ENCODE measurements at regions not wholly inside any gene's neighbourhood (a gene's known extent, or its start where the extent isn't known, plus 50 kb on each side); places are given as distances from the start of the nearest gene placed in this dataset.
"Not testable (repeated sequence)": the region's sequence is repeated elsewhere in the genome, so short reads cannot be mapped to it uniquely, and the experiment has no call there.

DNA sequence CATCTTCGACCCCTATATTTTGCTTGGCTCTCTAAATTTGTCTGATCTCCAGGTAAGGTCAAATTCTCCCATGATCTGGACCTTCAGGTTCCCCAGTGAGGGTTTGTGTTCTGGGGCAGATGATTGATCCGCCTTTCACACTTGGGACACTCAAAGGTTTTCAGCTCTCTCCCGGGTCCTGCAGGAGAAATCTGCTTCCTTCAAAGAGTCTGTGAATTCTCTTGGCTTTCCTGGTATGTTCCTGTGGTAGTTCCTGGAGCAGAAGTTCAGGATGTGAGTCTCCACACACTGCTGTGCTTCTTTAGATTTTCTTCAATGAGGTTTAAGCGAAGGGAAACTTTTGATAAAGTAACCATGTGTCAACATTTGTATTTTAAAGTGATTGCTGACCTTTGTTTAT is 318.0 kb downstream of the TAF11L14 start:
- DNase-seq (ENCODE audit: extremely low spot score in 2 of 2): no peak
- Histone ChIP-seq H3K27ac (no peak overlapping the region), H3K9me3 (no peaks in the 10 kb centered on the region), H3K36me3 (no peaks in the 10 kb centered on the region), H3K4me1 (no peaks in the 10 kb centered on the region), H3K4me3 (no peak overlapping the region), H3K27me3 (no peaks in the 10 kb centered on the region)
- intact Hi-C loops (cut with DNase I): no loop called here
- no peak for TF ChIP-seq POLR2A (IDR thresholded peaks at IDR 0.05)
- no peak for TF ChIP-seq POLR2AphosphoS5 (IDR thresholded peaks at IDR 0.05; ENCODE audit: insufficient read depth in 1 of 2, low read depth in 1 of 2)
- TF ChIP-seq, protein P1, sequence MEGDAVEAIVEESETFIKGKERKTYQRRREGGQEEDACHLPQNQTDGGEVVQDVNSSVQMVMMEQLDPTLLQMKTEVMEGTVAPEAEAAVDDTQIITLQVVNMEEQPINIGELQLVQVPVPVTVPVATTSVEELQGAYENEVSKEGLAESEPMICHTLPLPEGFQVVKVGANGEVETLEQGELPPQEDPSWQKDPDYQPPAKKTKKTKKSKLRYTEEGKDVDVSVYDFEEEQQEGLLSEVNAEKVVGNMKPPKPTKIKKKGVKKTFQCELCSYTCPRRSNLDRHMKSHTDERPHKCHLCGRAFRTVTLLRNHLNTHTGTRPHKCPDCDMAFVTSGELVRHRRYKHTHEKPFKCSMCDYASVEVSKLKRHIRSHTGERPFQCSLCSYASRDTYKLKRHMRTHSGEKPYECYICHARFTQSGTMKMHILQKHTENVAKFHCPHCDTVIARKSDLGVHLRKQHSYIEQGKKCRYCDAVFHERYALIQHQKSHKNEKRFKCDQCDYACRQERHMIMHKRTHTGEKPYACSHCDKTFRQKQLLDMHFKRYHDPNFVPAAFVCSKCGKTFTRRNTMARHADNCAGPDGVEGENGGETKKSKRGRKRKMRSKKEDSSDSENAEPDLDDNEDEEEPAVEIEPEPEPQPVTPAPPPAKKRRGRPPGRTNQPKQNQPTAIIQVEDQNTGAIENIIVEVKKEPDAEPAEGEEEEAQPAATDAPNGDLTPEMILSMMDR (IDR thresholded peaks at IDR 0.05): no peak

DNA sequence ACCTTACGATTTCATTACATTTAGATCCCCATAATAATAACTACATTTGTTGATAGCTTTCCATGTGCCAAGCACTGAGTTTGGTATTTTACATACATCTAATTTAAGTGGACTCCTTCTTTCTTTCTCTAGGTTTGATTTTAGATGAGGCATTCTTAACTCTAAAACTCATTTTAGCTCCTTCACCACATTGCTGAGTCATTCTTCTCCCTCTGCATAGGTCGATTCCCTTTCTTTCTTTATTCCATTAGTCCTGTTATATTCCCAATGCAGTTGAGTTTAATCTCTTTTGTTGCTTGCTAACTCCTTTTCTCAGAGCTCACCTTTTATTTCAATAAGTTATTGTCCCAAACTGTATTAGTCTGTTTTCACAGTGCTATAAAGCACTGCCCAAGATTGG is 329.8 kb downstream of the TAF11L14 start:
- intact Hi-C loops (cut with DNase I): no loop called here
- no peaks in the 10 kb centered on the region for H3K9me3 ChIP-seq
- H3K4me3 ChIP-seq: no peak overlapping the region
- DNase-seq (ENCODE audit: extremely low spot score in 2 of 2): no peak
- no peaks in the 10 kb centered on the region for H3K4me1 ChIP-seq
- H3K27ac ChIP-seq: no peak overlapping the region
- H3K27me3 ChIP-seq: no peaks in the 10 kb centered on the region
- no peak for TF ChIP-seq POLR2A (IDR thresholded peaks at IDR 0.05)
- no peak for TF ChIP-seq POLR2AphosphoS5 (IDR thresholded peaks at IDR 0.05; ENCODE audit: insufficient read depth in 1 of 2, low read depth in 1 of 2)
- TF ChIP-seq, protein P1 (IDR thresholded peaks at IDR 0.05): no peak
- H3K36me3 ChIP-seq: no peaks in the 10 kb centered on the region

DNA sequence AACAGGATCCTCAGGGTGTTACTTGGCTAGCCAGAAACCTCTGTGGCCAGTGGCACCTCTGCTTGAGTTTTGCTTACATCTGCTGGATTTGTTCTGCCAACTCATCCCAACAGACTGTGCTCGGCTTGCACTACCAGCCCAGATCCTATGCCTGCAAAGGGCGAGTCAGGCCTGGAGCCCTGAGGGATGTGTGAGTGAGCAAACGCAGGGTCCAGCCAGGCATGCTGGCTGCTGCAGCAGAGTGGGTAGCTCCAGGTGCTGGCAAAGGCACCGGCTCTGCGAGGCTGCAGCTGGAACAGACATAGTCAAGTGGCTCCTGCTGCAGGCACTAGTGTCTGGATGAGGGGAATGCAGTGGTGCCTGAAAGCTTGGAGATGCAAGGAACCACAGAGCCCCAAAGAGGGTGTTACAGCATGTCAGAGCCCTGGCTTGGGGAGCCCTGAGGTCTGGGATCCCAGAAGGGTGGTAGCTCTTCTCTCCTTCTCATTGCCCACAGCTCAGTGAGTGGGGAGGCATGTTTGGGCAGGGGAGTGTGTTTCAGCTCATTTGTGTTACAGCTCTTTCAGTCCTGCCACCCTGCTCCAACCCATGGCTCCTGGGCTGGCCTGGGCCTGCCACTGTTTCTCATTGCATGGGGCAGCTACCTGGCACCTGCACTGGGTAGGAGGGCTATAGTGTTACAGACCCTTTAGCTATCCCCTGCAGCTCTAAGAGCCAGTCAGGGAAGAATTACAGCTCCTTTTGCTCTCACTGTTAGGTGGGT is 332.6 kb downstream of the TAF11L14 start:
- Histone ChIP-seq H3K27me3 (no peaks in the 10 kb centered on the region), H3K4me1 (no peaks in the 10 kb centered on the region), H3K4me3 (no peak overlapping the region), H3K36me3 (no peaks in the 10 kb centered on the region), H3K9me3 (no peaks in the 10 kb centered on the region), H3K27ac (no peak overlapping the region)
- no peak for TF ChIP-seq POLR2A (IDR thresholded peaks at IDR 0.05)
- TF ChIP-seq POLR2AphosphoS5 (IDR thresholded peaks at IDR 0.05; ENCODE audit: insufficient read depth in 1 of 2, low read depth in 1 of 2): no peak
- TF ChIP-seq, protein P1 (IDR thresholded peaks at IDR 0.05): no peak
- DNase-seq (ENCODE audit: extremely low spot score in 2 of 2): no peak
- intact Hi-C loops (cut with DNase I): no loop called here

DNA sequence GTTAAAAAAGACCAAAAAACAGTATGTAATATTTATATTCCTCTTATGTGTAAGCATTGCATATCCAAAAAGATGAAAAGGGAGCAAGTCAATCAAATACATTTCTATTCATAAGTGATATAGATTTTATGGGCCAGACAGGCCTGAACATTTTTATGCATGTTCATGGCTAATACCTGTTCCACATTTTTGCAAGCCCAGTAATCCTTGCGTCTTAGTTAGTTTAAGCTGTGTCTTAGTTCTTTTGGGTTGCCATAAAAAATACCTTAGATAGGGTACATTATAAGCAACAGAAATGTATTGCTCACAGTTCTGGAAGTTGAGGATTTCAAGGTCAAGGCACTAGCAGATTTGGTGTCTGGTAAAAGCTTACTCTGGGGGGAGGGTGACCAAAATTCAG is 342.1 kb downstream of the TAF11L14 start:
- TF ChIP-seq POLR2A (IDR thresholded peaks at IDR 0.05): no peak
- no peaks in the 10 kb centered on the region for H3K27me3 ChIP-seq
- no peak for DNase-seq (ENCODE audit: extremely low spot score in 2 of 2)
- H3K27ac ChIP-seq: no peak overlapping the region
- H3K36me3 ChIP-seq: no peaks in the 10 kb centered on the region
- H3K9me3 ChIP-seq: no peaks in the 10 kb centered on the region
- intact Hi-C loops (cut with DNase I): no loop called here
- no peaks in the 10 kb centered on the region for H3K4me1 ChIP-seq
- H3K4me3 ChIP-seq: no peak overlapping the region

DNA sequence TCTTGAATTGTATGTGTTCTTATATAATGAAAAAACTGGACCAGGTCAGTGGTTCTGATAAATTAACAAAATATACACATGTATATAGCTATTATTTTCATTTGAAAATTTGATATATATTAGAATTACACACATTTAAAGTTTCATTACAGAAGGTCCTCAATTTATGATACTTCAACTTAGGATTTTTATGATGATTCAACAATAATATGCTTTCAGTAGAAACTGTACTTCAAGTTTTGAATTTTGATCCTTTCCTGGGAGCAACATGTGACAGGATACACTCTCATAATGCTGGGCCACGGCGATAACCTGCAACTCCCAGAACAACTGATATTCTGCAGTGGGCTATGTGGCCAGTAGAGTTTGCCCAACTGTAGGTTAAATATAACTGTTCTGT is 344.7 kb downstream of the TAF11L14 start:
- TF ChIP-seq, protein P1 (IDR thresholded peaks at IDR 0.05): no peak
- no peak for TF ChIP-seq POLR2AphosphoS5 (IDR thresholded peaks at IDR 0.05; ENCODE audit: insufficient read depth in 1 of 2, low read depth in 1 of 2)
- TF ChIP-seq POLR2A (IDR thresholded peaks at IDR 0.05): no peak
- no peak for DNase-seq (ENCODE audit: extremely low spot score in 2 of 2)
- intact Hi-C loops (cut with DNase I): no loop called here

DNA sequence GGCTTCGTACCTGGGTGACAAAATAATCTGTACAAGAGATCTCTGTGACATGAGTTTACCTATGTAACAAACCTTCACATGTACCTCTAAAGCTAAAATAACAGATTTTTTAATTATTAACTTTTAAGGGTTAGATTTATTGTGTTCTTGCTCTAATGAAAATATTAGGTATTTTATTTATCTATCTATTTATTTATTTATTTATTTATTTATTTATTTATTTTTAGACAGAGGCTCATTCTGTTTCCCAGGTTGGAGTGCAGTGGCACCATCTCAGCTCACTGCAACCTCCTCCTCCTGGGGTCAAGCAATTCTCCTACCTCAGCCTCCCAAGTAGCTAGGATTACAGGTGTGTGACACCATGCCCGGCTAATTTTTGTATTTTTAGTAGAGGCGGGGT is 348.4 kb downstream of the TAF11L14 start:
- not testable (repeated sequence) for H3K4me3 ChIP-seq

More for the DNA sequence above, 344.7 kb downstream of the TAF11L14 start:
- Histone ChIP-seq H3K27ac (no peak overlapping the region), H3K27me3 (no peaks in the 10 kb centered on the region), H3K4me1 (no peaks in the 10 kb centered on the region), H3K36me3 (no peaks in the 10 kb centered on the region), H3K9me3 (no peaks in the 10 kb centered on the region), H3K4me3 (no peak overlapping the region)

More for the DNA sequence above, 348.4 kb downstream of the TAF11L14 start:
- H3K27me3 ChIP-seq; H3K4me1 ChIP-seq; intact Hi-C loops (cut with DNase I); DNase-seq (ENCODE audit: extremely low spot score in 2 of 2); H3K36me3 ChIP-seq; H3K27ac ChIP-seq; H3K9me3 ChIP-seq: not testable (repeated sequence)

Data from vagina (tissue), 2 donors.